ENCODE measurements at regions not wholly inside any gene's neighbourhood (a gene's known extent, or its start where the extent isn't known, plus 50 kb on each side); places are given as distances from the start of the nearest gene placed in this dataset.

DNA sequence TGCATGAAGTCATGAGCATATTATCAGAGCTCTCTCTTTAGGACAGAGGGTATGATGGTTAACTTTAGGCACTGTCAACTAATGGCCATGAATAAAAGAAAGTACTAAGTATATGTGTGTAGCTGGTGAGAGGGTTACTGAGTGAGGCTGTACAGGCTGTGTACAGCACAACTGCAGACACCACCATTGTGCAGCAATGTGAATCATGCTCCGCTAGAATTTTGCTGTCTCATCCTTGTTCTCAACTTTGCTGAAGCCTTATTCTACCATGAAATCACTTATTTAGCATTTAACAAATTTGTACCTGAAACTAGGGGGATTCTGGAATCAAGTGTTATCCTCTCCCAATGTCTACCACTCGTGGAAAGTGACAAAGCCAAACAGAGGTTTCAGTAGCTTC, 414.9 kb downstream of the PLCL1 start:
- no peak for TF ChIP-seq CTCF (IDR thresholded peaks at IDR 0.05)
- no peak for TF ChIP-seq ZFX (IDR thresholded peaks at IDR 0.05; ENCODE audit: borderline replicate concordance)

Measured in 22Rv1 (cell line).